Gastrocnemius medialis (tissue), 4 donors: ENCODE measurements at regions not wholly inside any gene's neighbourhood (a gene's known extent, or its start where the extent isn't known, plus 50 kb on each side); places are given as distances from the start of the nearest gene placed in this dataset.

ENCODE experiments used
- POLR2A ChIP-seq, 2 donors: fragments of 450-650 bp; IDR thresholded peaks; one replicate each; pipeline ENCODE4 v1.6.1; 2017; ENCODE audit warnings: antibody characterized with exemption in 2 of 2, mild to moderate bottlenecking in 2 of 2, moderate library complexity in 2 of 2
- TF ChIP-seq, protein P1 (sequence below), 5 experiments: fragments of 450-650 bp in 3 of 5; fragments of 200-600 bp in 2 of 5; sonication (generic) in 2 of 5; IDR thresholded peaks in 4 of 5; conservative IDR thresholded peaks in 1 of 5; 1 replicate in 4 of 5; 2 replicates in 1 of 5; pipeline ENCODE4 v1.5.1; 2016 to 2019; ENCODE audit warnings: antibody characterized with exemption in 5 of 5, mild to moderate bottlenecking in 3 of 5, moderate library complexity in 3 of 5

DNA sequence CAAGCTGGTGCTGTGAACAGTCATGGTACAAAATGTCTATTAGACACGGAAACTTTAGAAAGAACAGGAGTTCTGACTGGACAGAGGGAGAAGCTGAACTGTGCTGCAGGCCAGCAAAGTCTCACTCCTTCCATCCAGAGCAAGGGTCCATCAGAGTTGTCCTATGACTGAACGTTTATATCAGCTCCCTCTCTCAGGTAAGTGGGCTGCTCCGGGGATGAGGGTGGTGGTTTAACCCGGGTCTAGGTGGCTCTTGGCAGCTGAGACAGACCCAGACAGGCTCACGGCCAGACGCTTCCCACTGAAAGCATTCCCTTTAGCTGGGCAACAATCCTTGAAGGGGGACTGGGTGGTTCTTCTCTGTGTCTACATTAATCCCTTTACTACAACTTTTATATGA lies 385.0 kb upstream of the SMIM31 start:
- TF ChIP-seq POLR2A (IDR thresholded peaks at IDR 0.05) = no peak
- TF ChIP-seq, protein P1, sequence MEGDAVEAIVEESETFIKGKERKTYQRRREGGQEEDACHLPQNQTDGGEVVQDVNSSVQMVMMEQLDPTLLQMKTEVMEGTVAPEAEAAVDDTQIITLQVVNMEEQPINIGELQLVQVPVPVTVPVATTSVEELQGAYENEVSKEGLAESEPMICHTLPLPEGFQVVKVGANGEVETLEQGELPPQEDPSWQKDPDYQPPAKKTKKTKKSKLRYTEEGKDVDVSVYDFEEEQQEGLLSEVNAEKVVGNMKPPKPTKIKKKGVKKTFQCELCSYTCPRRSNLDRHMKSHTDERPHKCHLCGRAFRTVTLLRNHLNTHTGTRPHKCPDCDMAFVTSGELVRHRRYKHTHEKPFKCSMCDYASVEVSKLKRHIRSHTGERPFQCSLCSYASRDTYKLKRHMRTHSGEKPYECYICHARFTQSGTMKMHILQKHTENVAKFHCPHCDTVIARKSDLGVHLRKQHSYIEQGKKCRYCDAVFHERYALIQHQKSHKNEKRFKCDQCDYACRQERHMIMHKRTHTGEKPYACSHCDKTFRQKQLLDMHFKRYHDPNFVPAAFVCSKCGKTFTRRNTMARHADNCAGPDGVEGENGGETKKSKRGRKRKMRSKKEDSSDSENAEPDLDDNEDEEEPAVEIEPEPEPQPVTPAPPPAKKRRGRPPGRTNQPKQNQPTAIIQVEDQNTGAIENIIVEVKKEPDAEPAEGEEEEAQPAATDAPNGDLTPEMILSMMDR (IDR thresholded peaks at IDR 0.05 in 4 of 5, conservative IDR thresholded peaks at IDR 0.05 in 1 of 5) = no peak
